T-cell (primary cell): ENCODE measurements at regions not wholly inside any gene's neighbourhood (a gene's known extent, or its start where the extent isn't known, plus 50 kb on each side); places are given as distances from the start of the nearest gene placed in this dataset.

Experiments used
- ATAC-seq, 4 experiments: fragments of 200-7000 bp in 3 of 4; fragments of 150-1000 bp in 1 of 4; cut with Tn5 transposase; replicated peaks in 1 of 4; 1 replicate in 3 of 4; 2 replicates in 1 of 4; pipeline ENCODE4 v1.10.0; 2021; ENCODE audit warnings: moderate library complexity in 3 of 4, mild to moderate bottlenecking in 2 of 4, moderate number of reproducible peaks in 1 of 4
- CTCF ChIA-PET, 2 donors: fragments of 300-600 bp; sonication (Branson Sonifier 250); formaldehyde crosslinking; loops; one replicate each; lab custom pipeline; 2022; ENCODE audit warnings: antibody characterized with exemption in 2 of 2; lab: Charles Lee
- POLR2A ChIA-PET, 2 donors: fragments of 300-600 bp; sonication (Branson Sonifier 250); formaldehyde crosslinking; loops; one replicate each; lab custom pipeline; 2022; ENCODE audit warnings: antibody characterized with exemption in 2 of 2; lab: Charles Lee
- DNase-seq, 35 experiments: peaks; one replicate each; pipeline versions ENCODE4 v3.0.0 to v3.0.0-alpha.2; 2013 to 2023
- H3K27ac ChIP-seq: one replicate; pipeline ENCODE4 v1.5.1; 2013; ENCODE audit warnings: low read length
- H3K27me3 ChIP-seq, 2 experiments: replicated peaks in 1 of 2; 1 replicate in 1 of 2; 2 replicates in 1 of 2; pipeline versions ENCODE4 v1.6.1 to v1.7.0; 2013; ENCODE audit warnings: low read length in 1 of 2, mixed read lengths in 1 of 2; ENCODE audit not compliant: control insufficient read depth in 2 of 2, insufficient read depth in 2 of 2; ENCODE audit errors: extremely low read depth in 1 of 2
- H3K36me3 ChIP-seq, 2 donors: 1 replicate in 1 of 2; 2 replicates in 1 of 2; pipeline versions ENCODE4 v1.6.1 to v1.7.0; 2013; ENCODE audit warnings: low read length in 1 of 2; ENCODE audit not compliant: control insufficient read depth in 2 of 2, insufficient read depth in 1 of 2; ENCODE audit errors: extremely low read depth in 1 of 2
- H3K4me1 ChIP-seq, 2 experiments: 1 replicate in 1 of 2; 2 replicates in 1 of 2; pipeline versions ENCODE4 v1.6.1 to v1.7.0; 2013; ENCODE audit warnings: low read length in 2 of 2, mixed read lengths in 1 of 2; ENCODE audit not compliant: insufficient read depth in 2 of 2, control insufficient read depth in 1 of 2; ENCODE audit errors: extremely low read depth in 1 of 2
- H3K4me3 ChIP-seq, 2 donors: 1 replicate in 1 of 2; 2 replicates in 1 of 2; pipeline versions ENCODE4 v1.5.1 to v1.7.0; 2013; ENCODE audit warnings: mild to moderate bottlenecking in 2 of 2, low read length in 1 of 2, moderate library complexity in 1 of 2; ENCODE audit not compliant: control insufficient read depth in 1 of 2; ENCODE audit errors: extremely low read depth in 1 of 2
- H3K9me3 ChIP-seq: 2 replicates; pipeline ENCODE4 v1.7.0; 2013
- H3K27ac Mint-ChIP-seq, 2 donors: one replicate each; pipeline ENCODE4 v1.8.0; 2020 to 2021; ENCODE audit warnings: mild to moderate bottlenecking in 2 of 2, mixed read lengths in 2 of 2
- H3K27me3 Mint-ChIP-seq, 2 donors: one replicate each; pipeline ENCODE4 v1.8.0; 2021 to 2022; ENCODE audit warnings: mixed read lengths in 2 of 2
- H3K36me3 Mint-ChIP-seq: one replicate; pipeline ENCODE4 v1.8.0; 2021; ENCODE audit warnings: mixed read lengths
- H3K4me1 Mint-ChIP-seq, 3 donors: one replicate each; pipeline ENCODE4 v1.8.0; 2020 to 2022; ENCODE audit warnings: mixed read lengths in 3 of 3, mild to moderate bottlenecking in 1 of 3
- H3K4me3 Mint-ChIP-seq, 3 donors: one replicate each; pipeline ENCODE4 v1.8.0; 2020 to 2022; ENCODE audit warnings: mild to moderate bottlenecking in 3 of 3, mixed read lengths in 3 of 3, moderate library complexity in 3 of 3
- H3K9me3 Mint-ChIP-seq, 3 donors: one replicate each; pipeline ENCODE4 v1.8.0; 2020 to 2022; ENCODE audit warnings: mixed read lengths in 3 of 3
- WGBS: methylation state at CpG from one replicate; pipeline ENCODE4 v1.1.5; 2013; ENCODE audit warnings: missing lambda C conversion rate; ENCODE audit not compliant: insufficient coverage; 5-methylcytosine and 5-hydroxymethylcytosine counted together

- WGBS, result 83% methylated on average over 3 of the region's 3 CpGs
- no peak overlapping the region for H3K27ac ChIP-seq
- no peak overlapping the region for H3K27ac Mint-ChIP-seq
- H3K4me1 Mint-ChIP-seq, result no peaks in the 10 kb centered on the region
- no peaks in the 10 kb centered on the region for H3K36me3 Mint-ChIP-seq
- H3K4me1 ChIP-seq, result no peaks in the 10 kb centered on the region
- peaks cover 8 to 29% (median 25%) of the 10 kb centered on the region in 3 donors for H3K9me3 Mint-ChIP-seq
- ChIA-PET CTCF (no interaction called here), POLR2A (no interaction called here)
- H3K4me3 ChIP-seq, result no peak overlapping the region
- H3K36me3 ChIP-seq, result no peaks in the 10 kb centered on the region
- H3K9me3 ChIP-seq, result no peaks in the 10 kb centered on the region
- ATAC-seq (no peak), DNase-seq (no peak)
- no peaks in the 10 kb centered on the region for H3K27me3 ChIP-seq
- H3K27me3 Mint-ChIP-seq, result no peaks in the 10 kb centered on the region
- H3K4me3 Mint-ChIP-seq, result no peak overlapping the region
Observed at GRCh38 chr14:27049701-27050100, 451.9 kb upstream of the NOVA1 start.

- H3K27me3 Mint-ChIP-seq, result no peaks in the 10 kb centered on the region
- POLR2A ChIA-PET, result no interaction called here
- no peak overlapping the region for H3K27ac ChIP-seq
- no peaks in the 10 kb centered on the region for H3K9me3 ChIP-seq
- ATAC-seq (no peak), DNase-seq (no peak)
- no peaks in the 10 kb centered on the region for H3K36me3 ChIP-seq
- no peaks in the 10 kb centered on the region for H3K36me3 Mint-ChIP-seq
- H3K4me3 Mint-ChIP-seq, result no peak overlapping the region
- H3K9me3 Mint-ChIP-seq, result peaks cover 8 to 29% (median 29%) of the 10 kb centered on the region in 3 donors
- no peak overlapping the region for H3K27ac Mint-ChIP-seq
- H3K4me3 ChIP-seq, result no peak overlapping the region
- CTCF ChIA-PET, result no interaction called here
- H3K27me3 ChIP-seq, result no peaks in the 10 kb centered on the region
- no peaks in the 10 kb centered on the region for H3K4me1 Mint-ChIP-seq
- no peaks in the 10 kb centered on the region for H3K4me1 ChIP-seq
Observed at GRCh38 chr14:27050208-27050607, 452.4 kb upstream of the NOVA1 start.

GRCh38 chr14:27056586-27056985, 458.8 kb upstream of the NOVA1 start:
- whole genome bisulfite sequencing, result no CpG with 5 or more reads among the region's 1 CpG
- no peak overlapping the region for H3K4me3 Mint-ChIP-seq
- Histone ChIP-seq H3K27ac (no peak overlapping the region), H3K4me1 (no peaks in the 10 kb centered on the region), H3K4me3 (no peak overlapping the region), H3K27me3 (no peaks in the 10 kb centered on the region), H3K9me3 (no peaks in the 10 kb centered on the region), H3K36me3 (no peaks in the 10 kb centered on the region)
- DNase-seq (no peak), ATAC-seq (no peak)
- CTCF ChIA-PET, result no interaction called here
- H3K27me3 Mint-ChIP-seq, result no peaks in the 10 kb centered on the region
- POLR2A ChIA-PET, result no interaction called here
- H3K9me3 Mint-ChIP-seq, result peaks cover 3 to 40% (median 24%) of the 10 kb centered on the region in 3 donors
- H3K27ac Mint-ChIP-seq, result no peak overlapping the region
- H3K36me3 Mint-ChIP-seq, result no peaks in the 10 kb centered on the region
- no peaks in the 10 kb centered on the region for H3K4me1 Mint-ChIP-seq

- POLR2A ChIA-PET, result no interaction called here
- H3K4me1 Mint-ChIP-seq, result no peaks in the 10 kb centered on the region
- H3K27me3 Mint-ChIP-seq, result no peaks in the 10 kb centered on the region
- peaks cover 10 to 19% (median 13%) of the 10 kb centered on the region in 3 donors for H3K9me3 Mint-ChIP-seq
- no peaks in the 10 kb centered on the region for H3K4me1 ChIP-seq
- CTCF ChIA-PET, result no interaction called here
- no peak for ATAC-seq
- H3K4me3 ChIP-seq, result no peak overlapping the region
- H3K27ac ChIP-seq, result no peak overlapping the region
- no peaks in the 10 kb centered on the region for H3K27me3 ChIP-seq
- no peaks in the 10 kb centered on the region for H3K36me3 ChIP-seq
- H3K4me3 Mint-ChIP-seq, result no peak overlapping the region
- no CpG with 5 or more reads among the region's 2 CpGs for WGBS
- no peak overlapping the region for H3K27ac Mint-ChIP-seq
- no peaks in the 10 kb centered on the region for H3K36me3 Mint-ChIP-seq
- no peak for DNase-seq
- H3K9me3 ChIP-seq, result no peaks in the 10 kb centered on the region
Observed at GRCh38 chr14:27061299-27061698, 463.5 kb upstream of the NOVA1 start.

GRCh38 chr14:27063959-27064358, 466.1 kb upstream of the NOVA1 start:
- H3K27me3 ChIP-seq, result no peaks in the 10 kb centered on the region
- Mint-ChIP-seq H3K27ac (no peak overlapping the region), H3K27me3 (no peaks in the 10 kb centered on the region), H3K4me1 (no peaks in the 10 kb centered on the region), H3K9me3 (peaks cover 7 to 16% (median 13%) of the 10 kb centered on the region in 3 donors), H3K4me3 (no peak overlapping the region), H3K36me3 (no peaks in the 10 kb centered on the region)
- no peaks in the 10 kb centered on the region for H3K9me3 ChIP-seq
- H3K36me3 ChIP-seq, result no peaks in the 10 kb centered on the region
- no peaks in the 10 kb centered on the region for H3K4me1 ChIP-seq
- ATAC-seq, result no peak
- ChIA-PET CTCF (no interaction called here), POLR2A (no interaction called here)
- DNase-seq, result no peak
- H3K27ac ChIP-seq, result no peak overlapping the region
- H3K4me3 ChIP-seq, result no peak overlapping the region

GRCh38 chr14:27065886-27066285, 468.1 kb upstream of the NOVA1 start:
- Mint-ChIP-seq H3K9me3 (peaks cover 11 to 22% (median 16%) of the 10 kb centered on the region in 3 donors), H3K4me1 (no peaks in the 10 kb centered on the region), H3K36me3 (no peaks in the 10 kb centered on the region), H3K4me3 (no peak overlapping the region), H3K27ac (no peak overlapping the region), H3K27me3 (no peaks in the 10 kb centered on the region)
- ChIA-PET POLR2A (no interaction called here), CTCF (no interaction called here)
- Histone ChIP-seq H3K4me1 (no peaks in the 10 kb centered on the region), H3K27ac (no peak overlapping the region), H3K4me3 (no peak overlapping the region), H3K36me3 (no peaks in the 10 kb centered on the region), H3K9me3 (no peaks in the 10 kb centered on the region), H3K27me3 (no peaks in the 10 kb centered on the region)
- ATAC-seq, result no peak
- no peak for DNase-seq
- no CpG with 5 or more reads among the region's 2 CpGs for WGBS

GRCh38 chr14:27067961-27068360, 470.1 kb upstream of the NOVA1 start:
- Histone ChIP-seq H3K4me3 (no peak overlapping the region), H3K27ac (no peak overlapping the region), H3K9me3 (no peaks in the 10 kb centered on the region), H3K27me3 (no peaks in the 10 kb centered on the region), H3K36me3 (no peaks in the 10 kb centered on the region), H3K4me1 (no peaks in the 10 kb centered on the region)
- no peak overlapping the region for H3K27ac Mint-ChIP-seq
- ChIA-PET CTCF (no interaction called here), POLR2A (no interaction called here)
- H3K27me3 Mint-ChIP-seq, result no peaks in the 10 kb centered on the region
- peaks cover 11 to 25% (median 15%) of the 10 kb centered on the region in 3 donors for H3K9me3 Mint-ChIP-seq
- ATAC-seq (no peak), DNase-seq (no peak)
- no CpG with 5 or more reads among the region's 2 CpGs for WGBS
- H3K36me3 Mint-ChIP-seq, result no peaks in the 10 kb centered on the region
- H3K4me1 Mint-ChIP-seq, result no peaks in the 10 kb centered on the region
- no peak overlapping the region for H3K4me3 Mint-ChIP-seq
